K562 (cell line): ENCODE measurements at regions not wholly inside any gene's neighbourhood (a gene's known extent, or its start where the extent isn't known, plus 50 kb on each side); places are given as distances from the start of the nearest gene placed in this dataset.

Source experiments
- CTCF ChIP-seq, 3 experiments: IDR thresholded peaks in 2 of 3; conservative IDR thresholded peaks in 1 of 3; 2 replicates each; pipeline ENCODE4 v1.5.1; 2011 to 2012; ENCODE audit warnings: low read length in 3 of 3, mild to moderate bottlenecking in 3 of 3, control low read depth in 2 of 3, improper control_type of control experiment in 1 of 3, inconsistent platforms in 1 of 3, low read depth in 1 of 3, mixed read lengths in 1 of 3, moderate library complexity in 1 of 3; ENCODE audit not compliant: insufficient read depth in 2 of 3
- RBM17 ChIP-seq: fragments of 200-400 bp; formaldehyde crosslinking; IDR thresholded peaks from 2 replicates; pipeline ENCODE4 v1.6.1; 2017; ENCODE audit warnings: low read depth, mild to moderate bottlenecking, low read length, borderline replicate concordance
- TCF3 ChIP-seq: sonication (generic); formaldehyde crosslinking; IDR thresholded peaks from 2 replicates; pipeline ENCODE4 v1.4.0; 2020; ENCODE audit warnings: mild to moderate bottlenecking, missing genetic modification reagents

DNA sequence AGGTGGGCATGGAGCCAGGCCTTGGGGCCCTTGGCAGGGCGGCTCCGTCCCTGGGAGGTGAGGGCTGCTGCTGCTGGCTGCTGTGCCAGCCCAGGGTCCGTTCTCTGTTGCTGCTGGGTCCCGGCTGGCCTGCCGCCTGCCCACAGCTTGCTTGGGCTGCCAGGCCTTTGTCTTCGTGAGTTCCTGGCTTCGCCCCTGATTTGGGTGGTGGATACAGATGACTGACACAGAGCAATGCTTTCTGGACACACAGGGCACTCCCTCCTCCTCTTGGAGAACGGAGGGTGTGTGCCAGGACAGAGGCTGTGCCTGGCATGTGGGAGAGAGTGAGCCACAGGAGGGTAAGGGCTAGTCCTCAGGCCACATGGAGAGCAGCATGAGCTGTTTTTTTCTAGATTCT is 166.1 kb downstream of the MACROH2A1 start:
- TF ChIP-seq TCF3 (CRISPR knock-in tag) (no peak), CTCF (IDR thresholded peaks at IDR 0.05 in 2 of 3, conservative IDR thresholded peaks at IDR 0.05 in 1 of 3; ENCODE audit: insufficient read depth in 2 of 3, low read depth in 1 of 3, low read length in 3 of 3) (no peak), RBM17 (no peak)
